Mesendoderm (in vitro differentiated cells): ENCODE measurements at regions not wholly inside any gene's neighbourhood (a gene's known extent, or its start where the extent isn't known, plus 50 kb on each side); places are given as distances from the start of the nearest gene placed in this dataset.

Source experiments
- DNase-seq: peaks from one replicate; pipeline ENCODE4 v3.0.0; 2013
- H2AK5ac ChIP-seq: 2 replicates; pipeline ENCODE4 v1.6.1; 2013; ENCODE audit warnings: low read length, inconsistent platforms
- H2BK120ac ChIP-seq: 2 replicates; pipeline ENCODE4 v1.6.1; 2013; ENCODE audit warnings: low read depth, mild to moderate bottlenecking, low read length, moderate library complexity, mixed read lengths
- H2BK15ac ChIP-seq: replicated peaks from 2 replicates; pipeline ENCODE4 v1.6.1; 2013; ENCODE audit warnings: low read depth, mild to moderate bottlenecking, moderate library complexity
- H2BK5ac ChIP-seq: 2 replicates; pipeline ENCODE4 v1.6.1; 2013; ENCODE audit warnings: low read length, inconsistent platforms
- H3K18ac ChIP-seq: 2 replicates; pipeline ENCODE4 v1.6.1; 2013; ENCODE audit warnings: mild to moderate bottlenecking, low read length, mixed read lengths
- H3K23ac ChIP-seq: one replicate; pipeline ENCODE4 v1.6.1; 2013; ENCODE audit warnings: low read length
- H3K27ac ChIP-seq: 2 replicates; pipeline ENCODE4 v1.5.1; 2013; ENCODE audit warnings: low read depth, mild to moderate bottlenecking, inconsistent platforms, low read length, moderate library complexity
- H3K27me3 ChIP-seq: 2 replicates; pipeline ENCODE4 v1.6.1; 2013; ENCODE audit warnings: low read length, control low read depth, mild to moderate bottlenecking, inconsistent platforms; ENCODE audit not compliant: insufficient read depth, poor library complexity
- H3K36me3 ChIP-seq: 2 replicates; pipeline ENCODE4 v1.6.1; 2013; ENCODE audit warnings: low read length, inconsistent platforms; ENCODE audit not compliant: control insufficient read depth, insufficient read depth
- H3K4ac ChIP-seq: one replicate; pipeline ENCODE4 v1.6.1; 2013; ENCODE audit warnings: low read depth, mild to moderate bottlenecking, low read length, moderate library complexity
- H3K4me1 ChIP-seq: 2 replicates; pipeline ENCODE4 v1.6.1; 2013; ENCODE audit warnings: low read depth, low read length, inconsistent platforms; ENCODE audit not compliant: control insufficient read depth
- H3K4me2 ChIP-seq: 2 replicates; pipeline ENCODE4 v1.6.1; 2013; ENCODE audit warnings: low read length
- H3K4me3 ChIP-seq: 2 replicates; pipeline ENCODE4 v1.5.1; 2013; ENCODE audit warnings: mild to moderate bottlenecking, low read length
- H3K56ac ChIP-seq: one replicate; pipeline ENCODE4 v1.6.1; 2013; ENCODE audit warnings: low read length
- H3K79me1 ChIP-seq: 2 replicates; pipeline ENCODE4 v1.6.1; 2013; ENCODE audit warnings: low read length, inconsistent platforms
- H3K79me2 ChIP-seq: 2 replicates; pipeline ENCODE4 v1.6.1; 2013; ENCODE audit warnings: mild to moderate bottlenecking, low read length; ENCODE audit not compliant: control insufficient read depth, insufficient read depth
- H3K9ac ChIP-seq: 2 replicates; pipeline ENCODE4 v1.6.1; 2013; ENCODE audit warnings: low read length, inconsistent platforms
- H4K5ac ChIP-seq: one replicate; pipeline ENCODE4 v1.6.1; 2013; ENCODE audit warnings: low read length
- H4K8ac ChIP-seq: one replicate; pipeline ENCODE4 v1.6.1; 2013; ENCODE audit warnings: low read depth, mild to moderate bottlenecking, control low read depth, low read length, moderate library complexity
- WGBS: extraction: QIAGEN DNeasy Blood & Tissue Kit; methylation state at CpG from one replicate; pipeline ENCODE4 v1.1.7; 2013; ENCODE audit warnings: low lambda C conversion rate, missing lambda C conversion rate; ENCODE audit not compliant: insufficient coverage; ENCODE audit errors: extremely low coverage; 5-methylcytosine and 5-hydroxymethylcytosine counted together

- no peak for DNase-seq
- H3K4me3 ChIP-seq = no peak overlapping the region
- no CpG with 5 or more reads among the region's 1 CpG for WGBS
These were observed 85.3 kb upstream of the SLC4A4 start for GRCh38 chr4:71253545-71253944.

GRCh38 chr4:71254451-71255012, 84.3 kb upstream of the SLC4A4 start:
- Histone ChIP-seq H4K8ac (no peak overlapping the region), H3K36me3 (no peaks in the 10 kb centered on the region), H3K79me1 (no peaks in the 10 kb centered on the region), H3K79me2 (no peaks in the 10 kb centered on the region), H3K56ac (no peak overlapping the region), H3K9ac (no peak overlapping the region), H3K4me2 (no peak overlapping the region), H3K23ac (no peak overlapping the region), H3K4me1 (no peaks in the 10 kb centered on the region), H3K4ac (no peak overlapping the region), H3K18ac (no peak overlapping the region), H3K27me3 (no peaks in the 10 kb centered on the region), H3K27ac (no peak overlapping the region), H2AK5ac (no peak overlapping the region), H2BK5ac (no peak overlapping the region), H3K4me3 (no peak overlapping the region), H2BK120ac (no peak overlapping the region), H2BK15ac (no peak overlapping the region), H4K5ac (no peak overlapping the region)
- no peak for DNase-seq
- no CpG with 5 or more reads among the region's 2 CpGs for WGBS

More at GRCh38 chr4:71253545-71253944, 85.3 kb upstream of the SLC4A4 start:
- Histone ChIP-seq H3K4me2 (no peak overlapping the region), H2BK5ac (no peak overlapping the region), H3K18ac (no peak overlapping the region), H3K4ac (no peak overlapping the region), H3K36me3 (no peaks in the 10 kb centered on the region), H4K8ac (no peak overlapping the region), H3K9ac (no peak overlapping the region), H3K27me3 (no peaks in the 10 kb centered on the region), H3K4me1 (no peaks in the 10 kb centered on the region), H2AK5ac (no peak overlapping the region), H3K79me2 (no peaks in the 10 kb centered on the region), H3K56ac (no peak overlapping the region), H3K23ac (no peak overlapping the region), H2BK15ac (no peak overlapping the region), H3K27ac (no peak overlapping the region), H2BK120ac (no peak overlapping the region), H4K5ac (no peak overlapping the region), H3K79me1 (no peaks in the 10 kb centered on the region)

- WGBS = no CpG with 5 or more reads among the region's 1 CpG
- Histone ChIP-seq H3K18ac (no peak overlapping the region), H3K56ac (no peak overlapping the region), H3K9ac (no peak overlapping the region), H2BK15ac (no peak overlapping the region), H3K4me3 (no peak overlapping the region), H2AK5ac (no peak overlapping the region), H4K8ac (no peak overlapping the region), H4K5ac (no peak overlapping the region), H3K4me2 (no peak overlapping the region), H3K27ac (no peak overlapping the region), H2BK120ac (no peak overlapping the region), H3K4ac (no peak overlapping the region), H3K27me3 (no peaks in the 10 kb centered on the region), H3K36me3 (no peaks in the 10 kb centered on the region), H3K4me1 (no peaks in the 10 kb centered on the region), H2BK5ac (no peak overlapping the region), H3K79me1 (no peaks in the 10 kb centered on the region), H3K79me2 (no peaks in the 10 kb centered on the region), H3K23ac (no peak overlapping the region)
- no peak for DNase-seq
These were observed 82.8 kb upstream of the SLC4A4 start for GRCh38 chr4:71255976-71256375.

GRCh38 chr4:71257761-71258160, 81.1 kb upstream of the SLC4A4 start:
- Histone ChIP-seq H4K8ac (no peak overlapping the region), H3K27me3 (no peaks in the 10 kb centered on the region), H3K4me2 (no peak overlapping the region)

GRCh38 chr4:71258323-71258722, 80.5 kb upstream of the SLC4A4 start:
- no peak overlapping the region for H3K4ac ChIP-seq
- no peaks in the 10 kb centered on the region for H3K4me1 ChIP-seq
- no peak overlapping the region for H2BK15ac ChIP-seq
- H3K27me3 ChIP-seq = no peaks in the 10 kb centered on the region
- H2BK5ac ChIP-seq = no peak overlapping the region
- no peak overlapping the region for H3K18ac ChIP-seq
- H2AK5ac ChIP-seq = no peak overlapping the region
- H4K8ac ChIP-seq = no peak overlapping the region
- no peak overlapping the region for H3K23ac ChIP-seq
- no peaks in the 10 kb centered on the region for H3K36me3 ChIP-seq
- no peak for DNase-seq
- H4K5ac ChIP-seq = no peak overlapping the region
- no CpG with 5 or more reads among the region's 7 CpGs for whole genome bisulfite sequencing
- no peak overlapping the region for H3K4me2 ChIP-seq
- no peaks in the 10 kb centered on the region for H3K79me1 ChIP-seq
- no peak overlapping the region for H2BK120ac ChIP-seq
- H3K79me2 ChIP-seq = no peaks in the 10 kb centered on the region
- no peak overlapping the region for H3K9ac ChIP-seq
- no peak overlapping the region for H3K4me3 ChIP-seq
- H3K27ac ChIP-seq = no peak overlapping the region
- H3K56ac ChIP-seq = no peak overlapping the region

More at GRCh38 chr4:71257761-71258160, 81.1 kb upstream of the SLC4A4 start:
- no peak overlapping the region for H3K27ac ChIP-seq
- H3K18ac ChIP-seq = no peak overlapping the region
- no peak overlapping the region for H3K4me3 ChIP-seq
- no peaks in the 10 kb centered on the region for H3K4me1 ChIP-seq
- H3K79me1 ChIP-seq = no peaks in the 10 kb centered on the region
- WGBS = no CpG with 5 or more reads among the region's 3 CpGs
- H3K36me3 ChIP-seq = no peaks in the 10 kb centered on the region
- no peak overlapping the region for H4K5ac ChIP-seq
- no peak overlapping the region for H2BK15ac ChIP-seq
- H2BK120ac ChIP-seq = no peak overlapping the region
- H3K79me2 ChIP-seq = no peaks in the 10 kb centered on the region
- no peak for DNase-seq
- H3K23ac ChIP-seq = no peak overlapping the region
- no peak overlapping the region for H3K9ac ChIP-seq
- H2BK5ac ChIP-seq = no peak overlapping the region
- H3K56ac ChIP-seq = no peak overlapping the region
- no peak overlapping the region for H2AK5ac ChIP-seq
- no peak overlapping the region for H3K4ac ChIP-seq

- H3K36me3 ChIP-seq = no peaks in the 10 kb centered on the region
- H3K27me3 ChIP-seq = no peaks in the 10 kb centered on the region
- no peak overlapping the region for H3K27ac ChIP-seq
These were observed 79.5 kb upstream of the SLC4A4 start for GRCh38 chr4:71259280-71259679.

More at GRCh38 chr4:71259280-71259679, 79.5 kb upstream of the SLC4A4 start:
- Histone ChIP-seq H3K79me1 (no peaks in the 10 kb centered on the region), H4K5ac (no peak overlapping the region), H2BK15ac (no peak overlapping the region), H3K4me3 (no peak overlapping the region), H3K56ac (no peak overlapping the region), H3K4ac (no peak overlapping the region), H2AK5ac (no peak overlapping the region), H2BK5ac (no peak overlapping the region), H4K8ac (no peak overlapping the region), H2BK120ac (no peak overlapping the region), H3K18ac (no peak overlapping the region), H3K23ac (no peak overlapping the region), H3K9ac (no peak overlapping the region), H3K79me2 (no peaks in the 10 kb centered on the region), H3K4me1 (no peaks in the 10 kb centered on the region), H3K4me2 (no peak overlapping the region)
- no peak for DNase-seq
- WGBS = no CpG with 5 or more reads among the region's 6 CpGs
